ENCODE measurements at regions not wholly inside any gene's neighbourhood (a gene's known extent, or its start where the extent isn't known, plus 50 kb on each side); places are given as distances from the start of the nearest gene placed in this dataset.

DNA sequence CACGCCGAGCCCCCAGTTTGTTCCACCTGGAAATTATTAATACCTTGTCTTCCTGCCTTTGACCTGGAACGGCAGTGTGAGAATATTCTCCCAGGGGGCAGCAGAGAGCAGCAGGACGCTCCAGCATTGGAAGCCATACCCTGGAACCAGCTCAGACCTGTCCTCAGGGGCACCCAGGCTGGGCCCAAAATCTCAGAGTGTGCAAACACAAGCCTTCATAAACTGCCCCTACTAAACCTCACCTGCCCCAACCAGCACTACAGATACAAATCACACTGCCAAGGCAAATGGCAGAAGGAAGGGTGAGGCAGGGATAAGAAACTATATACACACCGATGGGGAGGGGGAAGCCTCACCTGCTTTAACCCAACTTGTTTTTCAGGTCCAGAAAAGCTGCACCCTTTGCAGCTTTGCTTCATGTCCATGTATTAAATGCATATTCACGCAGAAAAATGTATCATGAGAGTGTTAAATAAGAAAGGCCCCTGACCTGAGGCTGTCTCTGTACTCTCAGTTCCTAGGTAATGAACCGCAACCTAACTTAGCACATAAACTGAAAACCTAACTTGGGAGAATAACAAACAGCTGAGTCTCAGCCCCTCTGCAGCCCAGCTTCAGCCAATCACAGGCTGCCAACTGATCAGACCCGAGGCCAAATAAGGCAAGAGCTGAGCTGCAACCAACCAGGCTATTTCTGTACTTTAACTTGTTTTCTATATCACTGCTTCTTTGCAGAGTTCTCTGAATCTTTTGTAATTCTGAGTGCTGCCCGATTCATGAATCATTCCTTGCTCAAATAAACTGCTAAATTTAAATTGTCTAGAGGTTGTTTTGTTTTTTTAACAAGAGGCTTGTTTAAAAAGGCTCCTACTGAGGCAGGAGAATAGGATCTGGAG is 130.1 kb downstream of the SPTSSA start (continued):
- TF ChIP-seq ZNF710 (CRISPR knock-in tag; IDR thresholded peaks at IDR 0.05; ENCODE audit: borderline replicate concordance): no peak; the same call in 1 of the 2 replicates
- 0 out of 2 replicates have a peak, but pooled peaks have one; percentile 6 for TF ChIP-seq NAIF1 (CRISPR knock-in tag; IDR thresholded peaks at IDR 0.05; ENCODE audit: borderline replicate concordance)
- 0 out of 2 replicates have a peak, but pooled peaks have one; percentile 7 for TF ChIP-seq MAFF (IDR thresholded peaks at IDR 0.05; ENCODE audit: low read depth, low read length)
- no peak for TF ChIP-seq ZNF234 (CRISPR knock-in tag; conservative IDR thresholded peaks at IDR 0.05)
- peak; percentile 99 for TF ChIP-seq ZNF501 (CRISPR knock-in tag; IDR thresholded peaks at IDR 0.05)
- peak; percentile 54 for TF ChIP-seq MLX (CRISPR knock-in tag; IDR thresholded peaks at IDR 0.05)
- no peak for TF ChIP-seq SOX6 (IDR thresholded peaks at IDR 0.05)
- peak; percentile 64 for TF ChIP-seq SOX6 (CRISPR knock-in tag; IDR thresholded peaks at IDR 0.05)
- TF ChIP-seq ZC3H4 (CRISPR knock-in tag; IDR thresholded peaks at IDR 0.05; ENCODE audit: borderline replicate concordance): peak; percentile 60; the same call in 1 of the 2 replicates
- peak; percentile 54; the same call in 1 of the 2 replicates for TF ChIP-seq MYC (CRISPR knock-in tag; IDR thresholded peaks at IDR 0.05; ENCODE audit: borderline replicate concordance)
- no peak for TF ChIP-seq RFX1 (IDR thresholded peaks at IDR 0.05)
- TF ChIP-seq ZNF891 (CRISPR knock-in tag; IDR thresholded peaks at IDR 0.05): no peak
- TF ChIP-seq, protein P1, sequence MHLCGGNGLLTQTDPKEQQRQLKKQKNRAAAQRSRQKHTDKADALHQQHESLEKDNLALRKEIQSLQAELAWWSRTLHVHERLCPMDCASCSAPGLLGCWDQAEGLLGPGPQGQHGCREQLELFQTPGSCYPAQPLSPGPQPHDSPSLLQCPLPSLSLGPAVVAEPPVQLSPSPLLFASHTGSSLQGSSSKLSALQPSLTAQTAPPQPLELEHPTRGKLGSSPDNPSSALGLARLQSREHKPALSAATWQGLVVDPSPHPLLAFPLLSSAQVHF (CRISPR knock-in tag; IDR thresholded peaks at IDR 0.05): no peak
- TF ChIP-seq SOX5 (CRISPR knock-in tag; IDR thresholded peaks at IDR 0.05; ENCODE audit: borderline replicate concordance): peak; percentile 36
- TF ChIP-seq ZNF781 (CRISPR knock-in tag; IDR thresholded peaks at IDR 0.05; ENCODE audit: borderline replicate concordance, not compliant biosample characterization): peak; percentile 93
- peak; percentile 21; the same call in 1 of the 2 replicates for TF ChIP-seq ZSCAN9 (CRISPR knock-in tag; IDR thresholded peaks at IDR 0.05; ENCODE audit: borderline replicate concordance)
- TF ChIP-seq, protein P2, sequence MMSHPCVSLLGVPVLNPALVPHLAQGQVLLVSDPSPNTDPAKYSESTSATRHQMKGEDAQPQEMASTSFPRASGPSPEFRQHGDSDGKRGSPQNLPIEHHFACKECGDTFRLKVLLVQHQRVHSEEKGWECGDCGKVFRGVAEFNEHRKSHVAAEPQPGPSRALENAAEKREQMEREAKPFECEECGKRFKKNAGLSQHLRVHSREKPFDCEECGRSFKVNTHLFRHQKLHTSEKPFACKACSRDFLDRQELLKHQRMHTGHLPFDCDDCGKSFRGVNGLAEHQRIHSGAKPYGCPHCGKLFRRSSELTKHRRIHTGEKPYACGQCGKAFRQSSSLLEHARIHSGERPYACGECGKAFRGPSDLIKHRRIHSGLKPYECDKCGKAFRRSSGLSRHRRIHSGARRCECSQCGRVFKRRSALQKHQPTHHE (CRISPR knock-in tag; IDR thresholded peaks at IDR 0.05; ENCODE audit: borderline replicate concordance): no peak
- TF ChIP-seq TCF7 (IDR thresholded peaks at IDR 0.05; ENCODE audit: low read depth): no peak
- TF ChIP-seq, protein P3, sequence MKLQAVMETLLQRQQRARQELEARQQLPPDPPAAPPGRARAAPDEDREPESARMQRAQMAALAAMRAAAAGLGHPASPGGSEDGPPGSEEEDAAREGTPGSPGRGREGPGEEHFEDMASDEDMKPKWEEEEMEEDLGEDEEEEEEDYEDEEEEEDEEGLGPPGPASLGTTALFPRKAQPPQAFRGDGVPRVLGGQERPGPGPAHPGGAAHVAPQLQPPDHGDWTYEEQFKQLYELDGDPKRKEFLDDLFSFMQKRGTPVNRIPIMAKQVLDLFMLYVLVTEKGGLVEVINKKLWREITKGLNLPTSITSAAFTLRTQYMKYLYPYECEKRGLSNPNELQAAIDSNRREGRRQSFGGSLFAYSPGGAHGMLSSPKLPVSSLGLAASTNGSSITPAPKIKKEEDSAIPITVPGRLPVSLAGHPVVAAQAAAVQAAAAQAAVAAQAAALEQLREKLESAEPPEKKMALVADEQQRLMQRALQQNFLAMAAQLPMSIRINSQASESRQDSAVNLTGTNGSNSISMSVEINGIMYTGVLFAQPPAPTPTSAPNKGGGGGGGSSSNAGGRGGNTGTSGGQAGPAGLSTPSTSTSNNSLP (IDR thresholded peaks at IDR 0.05; ENCODE audit: low read depth, low read length): peak; percentile 72
- TF ChIP-seq KAT7 (CRISPR knock-in tag; IDR thresholded peaks at IDR 0.05; ENCODE audit: borderline replicate concordance): peak; percentile 52
- peak; percentile 86; the same call in 1 of the 2 replicates for TF ChIP-seq BCL3 (CRISPR knock-in tag; IDR thresholded peaks at IDR 0.05)
- TF ChIP-seq POLR2AphosphoS2 (IDR thresholded peaks at IDR 0.05; ENCODE audit: low read depth, low read length): no peak

All from HepG2 (cell line).